Heart right ventricle (tissue), 16 donors: ENCODE measurements at regions not wholly inside any gene's neighbourhood (a gene's known extent, or its start where the extent isn't known, plus 50 kb on each side); places are given as distances from the start of the nearest gene placed in this dataset.
A peak's percentile ranks its signal among the peaks of the same experiment; 100 is the strongest.

ENCODE experiments used
- ATAC-seq, 8 donors: fragments of 200-7000 bp; cut with Tn5 transposase; one replicate each; pipeline ENCODE4 v1.9.1; 2020; ENCODE audit warnings: mild to moderate bottlenecking in 8 of 8, moderate library complexity in 8 of 8, moderate number of reproducible peaks in 1 of 8
- DNase-seq, 2 donors: peaks; one replicate each; pipeline ENCODE4 v3.0.0-alpha.2; 2020
- H3K27ac ChIP-seq, 10 donors: fragments of 200-600 bp; sonication (generic) in 2 of 10; one replicate each; pipeline versions ENCODE4 v1.5.0 to v1.8.0; 2020 to 2022; ENCODE audit warnings: mild to moderate bottlenecking in 3 of 10
- H3K27me3 ChIP-seq, 7 donors: fragments of 200-600 bp; one replicate each; pipeline ENCODE4 v1.8.0; 2021 to 2022; ENCODE audit warnings: mild to moderate bottlenecking in 2 of 7
- H3K36me3 ChIP-seq, 9 donors: fragments of 200-600 bp; sonication (generic) in 1 of 9; one replicate each; pipeline versions ENCODE4 v1.5.0 to v1.8.0; 2020 to 2022; ENCODE audit warnings: mild to moderate bottlenecking in 2 of 9
- H3K4me1 ChIP-seq, 9 donors: fragments of 200-600 bp; sonication (generic) in 1 of 9; one replicate each; pipeline versions ENCODE4 v1.5.0 to v1.8.0; 2020 to 2022; ENCODE audit warnings: mild to moderate bottlenecking in 4 of 9
- H3K4me3 ChIP-seq, 10 donors: fragments of 200-600 bp; sonication (generic) in 2 of 10; one replicate each; pipeline versions ENCODE4 v1.5.0 to v1.8.0; 2020 to 2022; ENCODE audit warnings: mild to moderate bottlenecking in 7 of 10, moderate library complexity in 2 of 10
- H3K9me3 ChIP-seq, 11 donors: fragments of 200-600 bp in 10 of 11; sonication (generic) in 2 of 11; one replicate each; pipeline versions ENCODE4 v1.5.0 to v1.8.0; 2013 to 2022; ENCODE audit warnings: mild to moderate bottlenecking in 2 of 11, control low read depth in 1 of 11, moderate library complexity in 1 of 11
- WGBS, 2 donors: extraction: QIAGEN DNeasy Blood & Tissue Kit; methylation state at CpG; one replicate each; pipeline ENCODE4 v1.1.7; 2013; ENCODE audit warnings: inconsistent platforms in 1 of 2; 5-methylcytosine and 5-hydroxymethylcytosine counted together
- intact Hi-C, 10 donors: fragments of 100-400 bp; cut with DNase I; formaldehyde crosslinking; loops; one replicate each; pipeline versions ENCODE4 v1.11.1 to v1.14.2; 2022
- TF ChIP-seq, protein P1 (sequence below), 9 donors: fragments of 200-600 bp; sonication (generic) in 2 of 9; IDR thresholded peaks; one replicate each; pipeline versions ENCODE4 v1.5.0 to v1.8.0; 2021 to 2022; ENCODE audit warnings: antibody characterized with exemption in 9 of 9, mild to moderate bottlenecking in 5 of 9, moderate library complexity in 1 of 9
- donor health status: Arrhythmogenic right ventricular cardiomyopathy.
- donor health status: ischemic (EF 13 %, LVEDD 7.1; RV severe dilation, severe dysfunction).
- donor health status: healthy with polysubstance abuse.
- donor health status: DM: no; HTN: yes; CAD: no.
- donor health status: DM: no; HTN: no; CAD: no.
- donor health status: ischemic (EF 25% LVEDD 6.9; RV normal size, moderate dysfunction).
- donor health status: ischemic (EF 25% LVEDD 5.7; RV mildly dilated, moderate dysfunction).
- donor health status: healthy.
- donor health status: DM: yes; HTN: yes; CAD: no.
- donor health status: Ischemic cardiomyopathy.
- donor health status: ischemic (EF 35%, LVEDD 5.7; RV mildly dilated, moderate dysfunction).
- donor health status: nonischemic (EF 11% LVEDD 7.7; RV severe dilation, severe dysfunction).
- donor health status: DM: yes; HTN: yes; CAD: no.
- donor health status: PGD.
- donor health status: ischemic (EF 29% LVEDD 5.4; RV normal size, mild dysfunction).
- donor health status: nonischemic (EF 23%, LVEDD 6.1; RV moderate dilation, normal function).

GRCh38 chr14:71318097-71318459, 410.8 kb downstream of the PCNX1 start:
- peak overlapping the region in 1 of 10 donors; percentile 64 for H3K27ac ChIP-seq
- WGBS, 2 donors, result 63 to 83% methylated on average over 2 of the region's 2 CpGs
- H3K4me3 ChIP-seq, result no peak overlapping the region
- ATAC-seq (no peak), DNase-seq (no peak)
- H3K4me1 ChIP-seq, result peaks cover 0 to 35% (median 20%) of the 10 kb centered on the region in 9 donors
- intact Hi-C loops, result loop anchor here in 2 of 10 donors (10.0 kb wide), 2 partner anchors 163 to 437 kb away; no protein-coding TSS in a partner anchor
- peaks cover 0 to 6% (median 0%) of the 10 kb centered on the region in 11 donors for H3K9me3 ChIP-seq
- TF ChIP-seq, protein P1, sequence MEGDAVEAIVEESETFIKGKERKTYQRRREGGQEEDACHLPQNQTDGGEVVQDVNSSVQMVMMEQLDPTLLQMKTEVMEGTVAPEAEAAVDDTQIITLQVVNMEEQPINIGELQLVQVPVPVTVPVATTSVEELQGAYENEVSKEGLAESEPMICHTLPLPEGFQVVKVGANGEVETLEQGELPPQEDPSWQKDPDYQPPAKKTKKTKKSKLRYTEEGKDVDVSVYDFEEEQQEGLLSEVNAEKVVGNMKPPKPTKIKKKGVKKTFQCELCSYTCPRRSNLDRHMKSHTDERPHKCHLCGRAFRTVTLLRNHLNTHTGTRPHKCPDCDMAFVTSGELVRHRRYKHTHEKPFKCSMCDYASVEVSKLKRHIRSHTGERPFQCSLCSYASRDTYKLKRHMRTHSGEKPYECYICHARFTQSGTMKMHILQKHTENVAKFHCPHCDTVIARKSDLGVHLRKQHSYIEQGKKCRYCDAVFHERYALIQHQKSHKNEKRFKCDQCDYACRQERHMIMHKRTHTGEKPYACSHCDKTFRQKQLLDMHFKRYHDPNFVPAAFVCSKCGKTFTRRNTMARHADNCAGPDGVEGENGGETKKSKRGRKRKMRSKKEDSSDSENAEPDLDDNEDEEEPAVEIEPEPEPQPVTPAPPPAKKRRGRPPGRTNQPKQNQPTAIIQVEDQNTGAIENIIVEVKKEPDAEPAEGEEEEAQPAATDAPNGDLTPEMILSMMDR (IDR thresholded peaks at IDR 0.05), result no peak
- no peaks in the 10 kb centered on the region for H3K27me3 ChIP-seq
- H3K36me3 ChIP-seq, result no peaks in the 10 kb centered on the region

GRCh38 chr14:71319666-71320065, 412.4 kb downstream of the PCNX1 start:
- no peaks in the 10 kb centered on the region for H3K9me3 ChIP-seq
- H3K27ac ChIP-seq, result peak overlapping the region in 7 of 10 donors; percentile 88 to 97 (median 95)
- no peaks in the 10 kb centered on the region for H3K27me3 ChIP-seq
- WGBS, 2 donors, result 21 to 25% methylated on average over 5 of the region's 5 CpGs
- no peak for DNase-seq
- peaks cover 0 to 47% (median 21%) of the 10 kb centered on the region in 9 donors for H3K4me1 ChIP-seq
- peak overlapping the region in 9 of 10 donors; percentile 79 to 99 (median 94) for H3K4me3 ChIP-seq
- no peaks in the 10 kb centered on the region for H3K36me3 ChIP-seq
- peak in 3 of 8 donors; percentile 0 to 1 (median 0) for ATAC-seq
- TF ChIP-seq, protein P1 (IDR thresholded peaks at IDR 0.05), result no peak
- intact Hi-C loops, result loop anchor here in 8 of 10 donors (2.0 to 10.0 kb wide), 7 partner anchors 165 to 438 kb away; no protein-coding TSS in a partner anchor

DNA sequence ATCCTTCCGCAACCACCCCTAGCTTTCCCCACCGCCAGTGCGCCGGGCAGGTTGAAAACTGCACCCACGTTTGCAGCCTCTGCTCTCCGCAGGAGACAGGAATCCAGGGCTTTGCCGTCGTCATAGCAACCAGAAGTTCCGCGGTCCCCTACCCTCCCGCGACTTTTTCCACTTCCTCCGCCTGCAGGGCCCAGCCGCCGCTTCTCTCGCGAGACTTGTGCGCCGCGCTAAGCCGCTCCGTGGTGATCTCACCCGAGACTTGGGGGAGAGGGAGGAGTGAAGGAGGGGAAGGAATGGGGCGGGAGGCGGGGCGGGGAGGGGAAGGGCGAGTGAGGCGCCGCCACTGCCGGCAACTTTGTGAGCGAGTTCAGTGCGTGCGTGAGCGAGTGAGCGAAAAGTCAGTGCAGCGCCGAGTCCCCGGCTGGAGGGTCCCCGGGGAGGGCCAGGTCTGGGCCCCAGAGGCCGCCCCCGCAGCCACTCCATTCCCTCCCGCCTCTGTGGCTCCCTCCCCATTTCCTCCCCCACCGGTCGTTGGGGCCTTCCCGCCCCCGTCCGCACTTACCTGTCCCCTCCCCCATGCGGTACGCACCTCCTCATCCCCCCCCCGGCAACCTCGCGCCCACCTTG, 413.0 kb downstream of the PCNX1 start, which contains the start of gene SIPA1L1:
TSS of gene SIPA1L1 (plus strand) at position 370 of the 627 bp plus-strand sequence.
- 0 to 1% methylated on average over 48 to 52 of the region's 52 CpGs for WGBS, 2 donors
- TF ChIP-seq, protein P1 (IDR thresholded peaks at IDR 0.05), result no peak
- peak; percentile 98 to 99 for DNase-seq

DNA sequence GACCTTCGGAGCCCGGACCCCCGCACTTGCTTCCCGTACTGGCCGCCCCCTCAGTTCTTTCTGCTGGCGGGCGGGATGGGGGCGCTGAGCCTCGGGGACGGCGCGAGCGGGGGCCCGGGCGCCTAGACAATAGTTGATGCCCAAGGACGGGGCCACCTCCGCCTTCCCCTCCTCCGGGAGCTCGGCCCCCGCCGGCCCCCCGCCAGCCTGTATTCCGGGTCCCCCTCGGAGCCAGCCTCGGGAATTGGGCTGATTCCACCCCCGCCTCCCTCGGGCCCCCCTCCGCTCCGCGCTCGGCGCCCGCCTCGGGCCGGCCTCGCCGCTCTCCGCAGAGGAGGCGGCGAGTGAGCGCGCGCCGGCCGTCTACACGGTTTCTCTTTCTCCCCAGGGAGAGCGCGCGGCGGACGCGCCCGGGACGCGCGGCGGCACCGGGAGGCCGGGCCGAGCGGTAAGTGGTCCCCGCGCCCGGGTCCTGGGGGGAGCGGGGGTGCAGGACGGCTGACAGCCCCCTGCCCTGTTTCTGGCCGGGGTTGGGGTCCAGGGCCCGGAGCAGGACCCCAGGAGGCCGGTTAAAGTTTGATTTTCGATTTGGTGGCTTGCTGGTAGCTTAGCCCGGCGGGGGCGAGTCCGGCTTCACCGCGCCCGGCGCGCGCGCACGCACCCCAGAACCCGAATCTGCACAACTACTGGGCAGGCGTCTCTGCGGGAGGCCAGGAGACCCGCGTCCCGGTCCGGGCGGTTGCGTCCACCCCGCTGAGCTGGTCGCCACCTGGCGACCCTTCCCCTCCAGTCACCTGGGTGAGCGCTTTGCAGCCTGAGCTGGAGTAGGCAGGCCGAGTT, 413.7 kb downstream of the PCNX1 start:
- no peaks in the 10 kb centered on the region for H3K9me3 ChIP-seq
- H3K27me3 ChIP-seq, result no peaks in the 10 kb centered on the region
- intact Hi-C loops, result loop anchor here in 7 of 10 donors (2.0 to 10.0 kb wide), 6 partner anchors 264 to 436 kb away; no protein-coding TSS in a partner anchor
- no peaks in the 10 kb centered on the region for H3K36me3 ChIP-seq
- TF ChIP-seq, protein P1 (IDR thresholded peaks at IDR 0.05), result peak in 2 of 9 donors; percentile 8 to 12
- DNase-seq (peak; percentile 44 to 72), ATAC-seq (peak; percentile 58 to 92 (median 74))
- H3K4me1 ChIP-seq, result peaks cover 0 to 60% (median 21%) of the 10 kb centered on the region in 9 donors
- 0 to 1% methylated on average over 95 of the region's 96 CpGs for WGBS, 2 donors
- peak overlapping the region; percentile 83 to 97 (median 92) for H3K27ac ChIP-seq
- peak overlapping the region; percentile 79 to 99 (median 96) for H3K4me3 ChIP-seq

More for the DNA sequence above, 413.0 kb downstream of the PCNX1 start, which contains the start of gene SIPA1L1:
- no peaks in the 10 kb centered on the region for H3K27me3 ChIP-seq
- peak within 1 kb of the TSS; percentile 79 to 99 (median 96) for H3K4me3 ChIP-seq
- H3K36me3 ChIP-seq, result no peaks in the 10 kb centered on the region
- peaks cover 0 to 52% (median 21%) of the 10 kb centered on the region in 9 donors for H3K4me1 ChIP-seq
- no peaks in the 10 kb centered on the region for H3K9me3 ChIP-seq
- intact Hi-C loops, result loop anchor here in 7 of 10 donors (2.0 to 10.0 kb wide), 6 partner anchors 265 to 437 kb away; no protein-coding TSS in a partner anchor
- H3K27ac ChIP-seq, result peak within 1 kb of the TSS; percentile 83 to 97 (median 92)
- peak; percentile 95 to 99 (median 98) for ATAC-seq
